Thyroid gland (tissue), 4 donors: ENCODE measurements at regions not wholly inside any gene's neighbourhood (a gene's known extent, or its start where the extent isn't known, plus 50 kb on each side); places are given as distances from the start of the nearest gene placed in this dataset.
"Not testable (repeated sequence)": the region's sequence is repeated elsewhere in the genome, so short reads cannot be mapped to it uniquely, and the experiment has no call there.

Experiments
- POLR2A ChIP-seq, 2 donors: fragments of 450-650 bp; IDR thresholded peaks; one replicate each; pipeline ENCODE4 v1.6.1; 2017; ENCODE audit warnings: antibody characterized with exemption in 2 of 2, mild to moderate bottlenecking in 2 of 2, moderate library complexity in 1 of 2
- TF ChIP-seq, protein P1 (sequence below), 6 experiments: fragments of 200-600 bp in 3 of 6; fragments of 450-650 bp in 3 of 6; sonication (generic) in 3 of 6; IDR thresholded peaks; one replicate each; pipeline ENCODE4 v1.5.1; 2016 to 2019; ENCODE audit warnings: antibody characterized with exemption in 6 of 6, mild to moderate bottlenecking in 2 of 6, inconsistent platforms in 1 of 6, moderate library complexity in 1 of 6

DNA sequence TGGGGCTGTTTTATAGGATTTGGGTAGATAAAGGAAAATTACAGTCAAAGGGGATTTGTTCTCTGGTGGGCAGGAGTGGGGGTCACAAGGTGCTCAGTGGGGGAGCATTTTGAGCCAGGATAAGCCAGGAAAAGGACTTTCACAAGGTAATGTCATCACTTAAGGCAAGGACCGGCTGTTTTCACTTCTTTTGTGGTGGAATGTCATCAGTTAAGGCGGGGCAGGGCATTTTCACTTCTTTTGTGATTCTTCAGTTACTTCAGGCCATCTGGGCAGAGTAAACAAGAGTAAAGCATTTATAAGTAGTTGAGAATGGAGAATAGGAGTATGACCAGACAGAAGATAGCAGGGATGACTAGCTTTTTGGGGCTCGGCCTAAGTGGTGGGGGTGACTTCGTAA, 562.9 kb downstream of the RIT2 start:
- TF ChIP-seq, protein P1, sequence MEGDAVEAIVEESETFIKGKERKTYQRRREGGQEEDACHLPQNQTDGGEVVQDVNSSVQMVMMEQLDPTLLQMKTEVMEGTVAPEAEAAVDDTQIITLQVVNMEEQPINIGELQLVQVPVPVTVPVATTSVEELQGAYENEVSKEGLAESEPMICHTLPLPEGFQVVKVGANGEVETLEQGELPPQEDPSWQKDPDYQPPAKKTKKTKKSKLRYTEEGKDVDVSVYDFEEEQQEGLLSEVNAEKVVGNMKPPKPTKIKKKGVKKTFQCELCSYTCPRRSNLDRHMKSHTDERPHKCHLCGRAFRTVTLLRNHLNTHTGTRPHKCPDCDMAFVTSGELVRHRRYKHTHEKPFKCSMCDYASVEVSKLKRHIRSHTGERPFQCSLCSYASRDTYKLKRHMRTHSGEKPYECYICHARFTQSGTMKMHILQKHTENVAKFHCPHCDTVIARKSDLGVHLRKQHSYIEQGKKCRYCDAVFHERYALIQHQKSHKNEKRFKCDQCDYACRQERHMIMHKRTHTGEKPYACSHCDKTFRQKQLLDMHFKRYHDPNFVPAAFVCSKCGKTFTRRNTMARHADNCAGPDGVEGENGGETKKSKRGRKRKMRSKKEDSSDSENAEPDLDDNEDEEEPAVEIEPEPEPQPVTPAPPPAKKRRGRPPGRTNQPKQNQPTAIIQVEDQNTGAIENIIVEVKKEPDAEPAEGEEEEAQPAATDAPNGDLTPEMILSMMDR (IDR thresholded peaks at IDR 0.05) = not testable (repeated sequence)
- not testable (repeated sequence) for TF ChIP-seq POLR2A (IDR thresholded peaks at IDR 0.05)
